Neural cell (in vitro differentiated cells): ENCODE measurements at regions not wholly inside any gene's neighbourhood (a gene's known extent, or its start where the extent isn't known, plus 50 kb on each side); places are given as distances from the start of the nearest gene placed in this dataset.

Experiments
- H2AFZ ChIP-seq: fragments of 200-600, 300-800 bp; sonication (generic), shearing (Covaris generic); 2 replicates; pipeline ENCODE4 v1.6.0; 2014; ENCODE audit warnings: low read depth, mild to moderate bottlenecking, antibody characterized with exemption, low read length, moderate library complexity
- H3F3A ChIP-seq: fragments of 200-600 bp; shearing (Covaris generic); 2 replicates; pipeline ENCODE4 v1.6.1; 2016; ENCODE audit warnings: mild to moderate bottlenecking, moderate library complexity, mixed read lengths, antibody characterized with exemption, low read length; ENCODE audit not compliant: insufficient read depth, poor library complexity, severe bottlenecking
- H3K27ac ChIP-seq: fragments of 200-600, 300-800 bp; sonication (generic), shearing (Covaris generic); 2 replicates; pipeline ENCODE4 v1.5.1; 2014; ENCODE audit warnings: mild to moderate bottlenecking, low read length, moderate library complexity
- H3K27me3 ChIP-seq: fragments of 300-800, 200-600 bp; sonication (generic), shearing (Covaris generic); 2 replicates; pipeline ENCODE4 v1.6.0; 2014; ENCODE audit warnings: mild to moderate bottlenecking, low read depth, low read length, moderate library complexity; ENCODE audit not compliant: insufficient read depth
- H3K36me3 ChIP-seq: fragments of 300-800, 200-600 bp; sonication (generic), shearing (Covaris generic); 2 replicates; pipeline ENCODE4 v1.5.1; 2014; ENCODE audit warnings: mild to moderate bottlenecking, antibody characterized with exemption, low read length, moderate library complexity; ENCODE audit not compliant: insufficient read depth
- H3K4me2 ChIP-seq: fragments of 300-800, 200-600 bp; sonication (generic), shearing (Covaris generic); 2 replicates; pipeline ENCODE4 v1.6.0; 2014; ENCODE audit warnings: mild to moderate bottlenecking, low read length
- H3K4me3 ChIP-seq: fragments of 300-800, 200-600 bp; sonication (generic), shearing (Covaris generic); 2 replicates; pipeline ENCODE4 v1.5.1; 2014; ENCODE audit warnings: mild to moderate bottlenecking, low read length, moderate library complexity
- H3K79me2 ChIP-seq: fragments of 200-600 bp; shearing (Covaris generic); replicated peaks from 2 replicates; pipeline ENCODE4 v1.6.0; 2014; ENCODE audit warnings: mild to moderate bottlenecking, low read length, moderate library complexity; ENCODE audit not compliant: insufficient read depth
- H3K9ac ChIP-seq: fragments of 300-800, 200-600 bp; sonication (generic), shearing (Covaris generic); 2 replicates; pipeline ENCODE4 v1.6.1; 2016; ENCODE audit warnings: mild to moderate bottlenecking, low read length, mixed read lengths
- H3K9me2 ChIP-seq: fragments of 200-600 bp; shearing (Covaris generic); 2 replicates; pipeline ENCODE4 v1.6.1; 2016; ENCODE audit warnings: mild to moderate bottlenecking, low read length, mixed read lengths; ENCODE audit not compliant: insufficient read depth
- H3K9me3 ChIP-seq: fragments of 200-600, 300-800 bp; sonication (generic), shearing (Covaris generic); 2 replicates; pipeline ENCODE4 v1.6.1; 2016; ENCODE audit warnings: mild to moderate bottlenecking, mixed run types, low read length, moderate library complexity, mixed read lengths
- H4K20me1 ChIP-seq: fragments of 200-600 bp; shearing (Covaris generic); 2 replicates; pipeline ENCODE4 v1.6.1; 2016; ENCODE audit warnings: mild to moderate bottlenecking, mixed run types; ENCODE audit not compliant: insufficient read depth
- EP300 ChIP-seq: fragments of 450-650 bp; conservative IDR thresholded peaks from 2 replicates; pipeline ENCODE4 v1.6.1; 2014; ENCODE audit warnings: antibody characterized with exemption, mild to moderate bottlenecking, moderate library complexity; ENCODE audit not compliant: poor library complexity, severe bottlenecking
- EZH2 ChIP-seq: fragments of 200-600, 300-800 bp; shearing (Covaris generic), sonication (generic); IDR thresholded peaks from 2 replicates; pipeline ENCODE4 v1.6.1; 2014; ENCODE audit warnings: antibody characterized with exemption, low read length, borderline replicate concordance, mild to moderate bottlenecking; ENCODE audit not compliant: insufficient read depth, poor library complexity, severe bottlenecking
- MXI1 ChIP-seq: fragments of 450-650 bp; conservative IDR thresholded peaks from 2 replicates; pipeline ENCODE4 v1.6.1; 2014; ENCODE audit warnings: antibody characterized with exemption, mild to moderate bottlenecking; ENCODE audit not compliant: poor library complexity, severe bottlenecking
- POLR2AphosphoS5 ChIP-seq: IDR thresholded peaks from 2 replicates; pipeline ENCODE4 v1.6.1; 2012
- RAD21 ChIP-seq: fragments of 450-650 bp; conservative IDR thresholded peaks from 2 replicates; pipeline ENCODE4 v1.6.1; 2014; ENCODE audit warnings: antibody characterized with exemption, mild to moderate bottlenecking, moderate library complexity
- SMC3 ChIP-seq: fragments of 450-650 bp; conservative IDR thresholded peaks from 2 replicates; pipeline ENCODE4 v1.6.1; 2014; ENCODE audit warnings: antibody characterized with exemption, mild to moderate bottlenecking, moderate library complexity; ENCODE audit not compliant: poor library complexity
- TAF1 ChIP-seq: IDR thresholded peaks from 2 replicates; pipeline ENCODE4 v1.6.1; 2012; ENCODE audit warnings: low read depth
- TF ChIP-seq, protein P1 (sequence below): IDR thresholded peaks from 2 replicates; pipeline ENCODE4 v1.6.1; 2012; ENCODE audit warnings: borderline replicate concordance
- TF ChIP-seq, protein P2 (sequence below): fragments of 450-650 bp; IDR thresholded peaks from 2 replicates; pipeline ENCODE4 v1.5.1; 2014; ENCODE audit warnings: antibody characterized with exemption, mild to moderate bottlenecking, moderate library complexity; ENCODE audit not compliant: poor library complexity, severe bottlenecking

DNA sequence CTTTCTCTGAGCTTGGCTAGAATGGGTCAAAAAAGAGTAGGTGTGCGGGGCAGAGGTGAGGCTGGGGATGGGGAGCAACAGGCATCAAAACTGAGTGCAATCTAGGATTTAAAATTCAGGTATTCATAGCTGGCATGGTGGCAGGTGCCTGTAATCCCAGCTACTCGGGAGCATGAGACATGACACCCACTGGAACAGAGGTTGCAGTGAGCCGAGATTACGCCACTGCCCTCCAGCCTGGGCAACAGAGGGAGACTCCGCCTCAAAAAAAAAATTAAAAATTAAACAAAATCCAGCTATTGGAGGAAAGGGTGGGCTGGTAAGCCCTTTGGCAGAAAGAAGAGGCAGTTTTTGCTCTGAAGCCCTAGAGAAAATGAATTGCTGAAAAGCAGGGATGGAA, 485.8 kb upstream of the PROK2 start:
- Histone ChIP-seq H3K9me2 (no peaks in the 10 kb centered on the region), H3K36me3 (no peaks in the 10 kb centered on the region), H3F3A (no peaks in the 10 kb centered on the region), H4K20me1 (no peaks in the 10 kb centered on the region), H3K27ac (no peak overlapping the region), H3K4me3 (no peak overlapping the region), H2AFZ (no peak overlapping the region), H3K9me3 (no peaks in the 10 kb centered on the region), H3K9ac (no peak overlapping the region), H3K27me3 (no peaks in the 10 kb centered on the region), H3K4me2 (no peak overlapping the region), H3K79me2 (no peaks in the 10 kb centered on the region)
- TF ChIP-seq EZH2 (no peak), TAF1 (no peak), RAD21 (no peak), MXI1 (no peak), EP300 (no peak), POLR2AphosphoS5 (no peak), SMC3 (no peak)
- TF ChIP-seq, protein P1, sequence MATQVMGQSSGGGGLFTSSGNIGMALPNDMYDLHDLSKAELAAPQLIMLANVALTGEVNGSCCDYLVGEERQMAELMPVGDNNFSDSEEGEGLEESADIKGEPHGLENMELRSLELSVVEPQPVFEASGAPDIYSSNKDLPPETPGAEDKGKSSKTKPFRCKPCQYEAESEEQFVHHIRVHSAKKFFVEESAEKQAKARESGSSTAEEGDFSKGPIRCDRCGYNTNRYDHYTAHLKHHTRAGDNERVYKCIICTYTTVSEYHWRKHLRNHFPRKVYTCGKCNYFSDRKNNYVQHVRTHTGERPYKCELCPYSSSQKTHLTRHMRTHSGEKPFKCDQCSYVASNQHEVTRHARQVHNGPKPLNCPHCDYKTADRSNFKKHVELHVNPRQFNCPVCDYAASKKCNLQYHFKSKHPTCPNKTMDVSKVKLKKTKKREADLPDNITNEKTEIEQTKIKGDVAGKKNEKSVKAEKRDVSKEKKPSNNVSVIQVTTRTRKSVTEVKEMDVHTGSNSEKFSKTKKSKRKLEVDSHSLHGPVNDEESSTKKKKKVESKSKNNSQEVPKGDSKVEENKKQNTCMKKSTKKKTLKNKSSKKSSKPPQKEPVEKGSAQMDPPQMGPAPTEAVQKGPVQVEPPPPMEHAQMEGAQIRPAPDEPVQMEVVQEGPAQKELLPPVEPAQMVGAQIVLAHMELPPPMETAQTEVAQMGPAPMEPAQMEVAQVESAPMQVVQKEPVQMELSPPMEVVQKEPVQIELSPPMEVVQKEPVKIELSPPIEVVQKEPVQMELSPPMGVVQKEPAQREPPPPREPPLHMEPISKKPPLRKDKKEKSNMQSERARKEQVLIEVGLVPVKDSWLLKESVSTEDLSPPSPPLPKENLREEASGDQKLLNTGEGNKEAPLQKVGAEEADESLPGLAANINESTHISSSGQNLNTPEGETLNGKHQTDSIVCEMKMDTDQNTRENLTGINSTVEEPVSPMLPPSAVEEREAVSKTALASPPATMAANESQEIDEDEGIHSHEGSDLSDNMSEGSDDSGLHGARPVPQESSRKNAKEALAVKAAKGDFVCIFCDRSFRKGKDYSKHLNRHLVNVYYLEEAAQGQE = no peak
- TF ChIP-seq, protein P2, sequence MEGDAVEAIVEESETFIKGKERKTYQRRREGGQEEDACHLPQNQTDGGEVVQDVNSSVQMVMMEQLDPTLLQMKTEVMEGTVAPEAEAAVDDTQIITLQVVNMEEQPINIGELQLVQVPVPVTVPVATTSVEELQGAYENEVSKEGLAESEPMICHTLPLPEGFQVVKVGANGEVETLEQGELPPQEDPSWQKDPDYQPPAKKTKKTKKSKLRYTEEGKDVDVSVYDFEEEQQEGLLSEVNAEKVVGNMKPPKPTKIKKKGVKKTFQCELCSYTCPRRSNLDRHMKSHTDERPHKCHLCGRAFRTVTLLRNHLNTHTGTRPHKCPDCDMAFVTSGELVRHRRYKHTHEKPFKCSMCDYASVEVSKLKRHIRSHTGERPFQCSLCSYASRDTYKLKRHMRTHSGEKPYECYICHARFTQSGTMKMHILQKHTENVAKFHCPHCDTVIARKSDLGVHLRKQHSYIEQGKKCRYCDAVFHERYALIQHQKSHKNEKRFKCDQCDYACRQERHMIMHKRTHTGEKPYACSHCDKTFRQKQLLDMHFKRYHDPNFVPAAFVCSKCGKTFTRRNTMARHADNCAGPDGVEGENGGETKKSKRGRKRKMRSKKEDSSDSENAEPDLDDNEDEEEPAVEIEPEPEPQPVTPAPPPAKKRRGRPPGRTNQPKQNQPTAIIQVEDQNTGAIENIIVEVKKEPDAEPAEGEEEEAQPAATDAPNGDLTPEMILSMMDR = no peak

DNA sequence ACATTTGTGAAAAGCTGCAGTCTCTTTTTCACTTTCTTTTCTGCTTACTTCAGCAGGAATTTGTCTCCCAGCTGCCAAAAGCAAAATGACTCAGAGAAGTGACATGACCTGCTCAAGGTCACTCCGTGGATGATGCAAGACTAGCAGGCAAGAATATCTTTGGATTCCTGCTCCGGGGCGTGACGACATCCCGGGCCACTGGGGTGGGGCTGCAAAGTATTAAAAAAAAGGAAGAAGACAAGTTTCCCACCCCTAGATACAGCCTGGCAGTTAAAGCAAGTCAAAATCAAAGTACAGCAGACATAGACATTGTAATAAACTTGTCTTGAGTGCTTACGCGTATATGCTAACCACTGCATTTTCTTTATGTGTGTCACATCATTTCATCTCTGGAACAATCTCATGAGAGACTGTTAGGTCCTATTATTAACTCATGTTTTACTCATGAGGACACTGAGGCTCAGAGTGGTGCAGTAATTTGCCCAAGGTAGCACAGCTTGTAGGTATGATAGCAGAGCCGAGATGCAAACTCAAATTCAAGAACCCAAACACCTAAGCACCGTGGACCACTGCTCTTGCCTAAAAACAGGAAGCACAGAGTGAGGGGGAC, 485.2 kb upstream of the PROK2 start:
- Histone ChIP-seq H3K9me2 (no peaks in the 10 kb centered on the region), H2AFZ (no peak overlapping the region), H3K79me2 (no peaks in the 10 kb centered on the region), H3K9me3 (no peaks in the 10 kb centered on the region), H3F3A (no peaks in the 10 kb centered on the region), H3K27me3 (no peaks in the 10 kb centered on the region), H3K36me3 (no peaks in the 10 kb centered on the region), H3K4me2 (no peak overlapping the region), H3K27ac (no peak overlapping the region), H3K4me3 (no peak overlapping the region), H3K9ac (no peak overlapping the region), H4K20me1 (no peaks in the 10 kb centered on the region)
- no peak for TF ChIP-seq MXI1
- no peak for TF ChIP-seq EZH2

GRCh38 chr3:72269475-72269874, 484.5 kb upstream of the PROK2 start:
- Histone ChIP-seq H3F3A (no peaks in the 10 kb centered on the region), H3K79me2 (no peaks in the 10 kb centered on the region), H3K9me2 (no peaks in the 10 kb centered on the region), H3K36me3 (no peaks in the 10 kb centered on the region), H3K9me3 (no peaks in the 10 kb centered on the region), H3K4me2 (no peak overlapping the region), H3K27me3 (no peaks in the 10 kb centered on the region), H4K20me1 (no peaks in the 10 kb centered on the region), H3K9ac (no peak overlapping the region), H2AFZ (no peak overlapping the region), H3K27ac (no peak overlapping the region), H3K4me3 (no peak overlapping the region)
- TF ChIP-seq EP300 (no peak), POLR2AphosphoS5 (no peak), MXI1 (no peak), EZH2 (no peak), RAD21 (no peak), TAF1 (no peak), SMC3 (no peak)
- TF ChIP-seq, protein P1 = no peak
- TF ChIP-seq, protein P2 = no peak
